Stomach (tissue), 8 donors: ENCODE measurements at regions not wholly inside any gene's neighbourhood (a gene's known extent, or its start where the extent isn't known, plus 50 kb on each side); places are given as distances from the start of the nearest gene placed in this dataset.

Experiments
- DNase-seq, 2 donors: peaks; one replicate each; pipeline versions ENCODE4 v3.0.0 to v3.0.0-alpha.2; 2013 to 2019
- H3K27ac ChIP-seq, 5 donors: fragments of 200-600 bp in 4 of 5; sonication (generic) in 4 of 5; one replicate each; pipeline ENCODE4 v1.5.1; 2013 to 2019; ENCODE audit warnings: mild to moderate bottlenecking in 1 of 5, moderate library complexity in 1 of 5
- H3K27me3 ChIP-seq, 3 donors: fragments of 200-600 bp; sonication (generic); one replicate each; pipeline ENCODE4 v1.5.1; 2017 to 2019; ENCODE audit warnings: mixed run types in 1 of 3
- H3K36me3 ChIP-seq, 4 donors: fragments of 200-600 bp; sonication (generic); 1 replicate in 3 of 4; 2 replicates in 1 of 4; pipeline ENCODE4 v1.5.1; 2016 to 2019
- H3K4me1 ChIP-seq, 4 donors: fragments of 200-600 bp; sonication (generic); one replicate each; pipeline ENCODE4 v1.5.1; 2016 to 2019
- H3K4me3 ChIP-seq, 4 donors: fragments of 200-600 bp; sonication (generic) in 3 of 4; one replicate each; pipeline ENCODE4 v1.5.1; 2016 to 2019; ENCODE audit warnings: mild to moderate bottlenecking in 1 of 4
- H3K9me3 ChIP-seq, 4 donors: fragments of 200-600 bp; sonication (generic); one replicate each; pipeline ENCODE4 v1.5.1; 2016 to 2019
- EP300 ChIP-seq: sonication (generic); formaldehyde crosslinking; IDR thresholded peaks from one replicate; pipeline ENCODE4 v1.6.1; 2017; ENCODE audit warnings: antibody characterized with exemption
- POLR2A ChIP-seq, 4 donors: fragments of 450-650 bp; IDR thresholded peaks; one replicate each; pipeline ENCODE4 v1.6.1; 2016; ENCODE audit warnings: antibody characterized with exemption in 4 of 4, control low read depth in 2 of 4, mild to moderate bottlenecking in 1 of 4, moderate library complexity in 1 of 4
- POLR2AphosphoS5 ChIP-seq, 3 donors: sonication (generic); formaldehyde crosslinking; IDR thresholded peaks; one replicate each; pipeline ENCODE4 v1.6.1; 2016; ENCODE audit warnings: antibody characterized with exemption in 3 of 3
- WGBS, 5 donors: extraction: QIAGEN DNeasy Blood & Tissue Kit in 3 of 5; methylation state at CpG; one replicate each; pipeline versions ENCODE4 v1.1.5 to v1.1.7; 2013 to 2018; 5-methylcytosine and 5-hydroxymethylcytosine counted together
- intact Hi-C: fragments of 100-400 bp; cut with DNase I; formaldehyde crosslinking; loops from one replicate; pipeline ENCODE4 v1.15.1; 2023; ENCODE audit warnings: low total_unique reads
- TF ChIP-seq, protein P1 (sequence below), 7 experiments: fragments of 450-650 bp in 4 of 7; fragments of 200-600 bp in 3 of 7; sonication (generic) in 3 of 7; IDR thresholded peaks; one replicate each; pipeline ENCODE4 v1.5.1; 2016 to 2019; ENCODE audit warnings: antibody characterized with exemption in 7 of 7, control low read depth in 2 of 7, mild to moderate bottlenecking in 1 of 7
- donor health status: healthy with polysubstance abuse.
- donor health status: Bipolar disorder and iron deficiency.
- donor health status: healthy.

DNA sequence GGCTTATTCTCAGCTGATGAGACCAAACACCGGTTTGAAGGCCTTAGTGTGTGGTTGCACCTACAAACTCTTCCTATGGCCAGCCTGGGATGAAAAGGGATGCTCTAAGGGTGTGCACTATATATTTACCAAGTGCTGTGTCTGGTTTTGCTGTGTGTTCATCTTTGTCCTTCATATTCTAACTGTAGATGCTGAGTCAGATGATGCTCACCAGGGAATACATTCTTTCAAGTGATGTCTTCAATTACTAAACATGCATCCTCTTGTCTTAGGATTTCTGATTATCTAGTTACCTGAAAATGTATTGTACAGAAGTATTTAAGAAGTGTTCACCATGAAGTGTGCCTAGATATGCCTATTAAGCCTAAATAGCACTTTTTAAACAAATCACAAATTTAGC is 1111.6 kb upstream of the ZEB2 start:
- Histone ChIP-seq H3K9me3 (no peaks in the 10 kb centered on the region), H3K27me3 (no peaks in the 10 kb centered on the region), H3K4me1 (no peaks in the 10 kb centered on the region), H3K4me3 (no peak overlapping the region), H3K27ac (no peak overlapping the region), H3K36me3 (no peaks in the 10 kb centered on the region)
- intact Hi-C loops = no loop called here
- WGBS, 5 donors = 87 to 100% (median 93%) methylated on average over 1 of the region's 1 CpG
- no peak for TF ChIP-seq EP300
- no peak for TF ChIP-seq POLR2AphosphoS5 (IDR thresholded peaks at IDR 0.05)
- TF ChIP-seq, protein P1, sequence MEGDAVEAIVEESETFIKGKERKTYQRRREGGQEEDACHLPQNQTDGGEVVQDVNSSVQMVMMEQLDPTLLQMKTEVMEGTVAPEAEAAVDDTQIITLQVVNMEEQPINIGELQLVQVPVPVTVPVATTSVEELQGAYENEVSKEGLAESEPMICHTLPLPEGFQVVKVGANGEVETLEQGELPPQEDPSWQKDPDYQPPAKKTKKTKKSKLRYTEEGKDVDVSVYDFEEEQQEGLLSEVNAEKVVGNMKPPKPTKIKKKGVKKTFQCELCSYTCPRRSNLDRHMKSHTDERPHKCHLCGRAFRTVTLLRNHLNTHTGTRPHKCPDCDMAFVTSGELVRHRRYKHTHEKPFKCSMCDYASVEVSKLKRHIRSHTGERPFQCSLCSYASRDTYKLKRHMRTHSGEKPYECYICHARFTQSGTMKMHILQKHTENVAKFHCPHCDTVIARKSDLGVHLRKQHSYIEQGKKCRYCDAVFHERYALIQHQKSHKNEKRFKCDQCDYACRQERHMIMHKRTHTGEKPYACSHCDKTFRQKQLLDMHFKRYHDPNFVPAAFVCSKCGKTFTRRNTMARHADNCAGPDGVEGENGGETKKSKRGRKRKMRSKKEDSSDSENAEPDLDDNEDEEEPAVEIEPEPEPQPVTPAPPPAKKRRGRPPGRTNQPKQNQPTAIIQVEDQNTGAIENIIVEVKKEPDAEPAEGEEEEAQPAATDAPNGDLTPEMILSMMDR (IDR thresholded peaks at IDR 0.05) = no peak
- no peak for TF ChIP-seq POLR2A (IDR thresholded peaks at IDR 0.05)
- no peak for DNase-seq

DNA sequence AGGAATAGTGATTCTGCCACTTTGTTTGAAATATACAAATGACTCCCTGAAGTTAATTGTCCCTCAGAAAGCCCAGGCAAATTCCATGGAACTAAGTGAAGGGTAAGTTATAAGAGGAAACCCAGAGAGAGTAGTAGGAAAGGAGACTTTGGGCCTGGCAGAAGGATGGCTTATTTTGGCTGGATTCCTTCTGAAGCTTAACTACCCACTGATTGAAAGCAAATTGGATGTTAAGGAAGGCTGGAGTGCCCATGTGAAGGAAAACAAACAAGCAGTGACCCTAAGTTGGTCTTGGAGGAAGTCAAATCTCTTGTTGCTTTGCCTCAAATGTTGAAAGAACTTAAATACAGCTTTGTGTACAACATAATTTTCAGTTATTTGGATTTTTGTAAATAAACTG is 1106.4 kb upstream of the ZEB2 start:
- no peaks in the 10 kb centered on the region for H3K4me1 ChIP-seq
- intact Hi-C loops = no loop called here
- H3K36me3 ChIP-seq = no peaks in the 10 kb centered on the region
- no peaks in the 10 kb centered on the region for H3K9me3 ChIP-seq
- TF ChIP-seq, protein P1 (IDR thresholded peaks at IDR 0.05) = no peak
- TF ChIP-seq POLR2AphosphoS5 (IDR thresholded peaks at IDR 0.05) = no peak
- TF ChIP-seq EP300 = no peak
- TF ChIP-seq POLR2A (IDR thresholded peaks at IDR 0.05) = no peak
- no peak overlapping the region for H3K27ac ChIP-seq
- DNase-seq = no peak
- no peaks in the 10 kb centered on the region for H3K27me3 ChIP-seq
- no peak overlapping the region for H3K4me3 ChIP-seq

DNA sequence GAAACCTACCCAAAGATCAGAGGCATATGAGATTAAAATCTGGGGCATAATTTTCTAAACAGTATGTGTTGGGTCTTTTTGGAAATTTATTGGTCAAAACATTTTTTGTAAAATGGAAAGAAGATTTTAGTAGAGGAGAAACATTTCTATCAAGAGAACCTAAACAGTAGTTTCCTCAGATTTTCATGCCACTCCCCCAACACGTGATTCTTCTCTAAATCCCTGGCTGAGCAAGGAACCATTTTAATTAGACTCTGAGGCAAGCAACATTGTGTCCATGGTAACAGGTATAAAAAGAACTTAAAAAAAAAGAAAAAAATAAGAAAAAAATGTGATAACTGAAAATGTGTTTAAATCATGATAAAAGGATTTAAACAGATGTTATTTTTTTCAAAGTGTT is 1105.2 kb upstream of the ZEB2 start:
- intact Hi-C loops = no loop called here
- DNase-seq = no peak
- 85 to 94% (median 87%) methylated on average over 1 of the region's 1 CpG for WGBS, 5 donors
- H3K36me3 ChIP-seq = no peaks in the 10 kb centered on the region
- H3K27ac ChIP-seq = no peak overlapping the region
- no peak for TF ChIP-seq POLR2A (IDR thresholded peaks at IDR 0.05)
- TF ChIP-seq, protein P1 (IDR thresholded peaks at IDR 0.05) = no peak
- TF ChIP-seq EP300 = no peak
- no peak for TF ChIP-seq POLR2AphosphoS5 (IDR thresholded peaks at IDR 0.05)
- H3K4me3 ChIP-seq = no peak overlapping the region
- no peaks in the 10 kb centered on the region for H3K27me3 ChIP-seq
- no peaks in the 10 kb centered on the region for H3K9me3 ChIP-seq
- H3K4me1 ChIP-seq = no peaks in the 10 kb centered on the region

DNA sequence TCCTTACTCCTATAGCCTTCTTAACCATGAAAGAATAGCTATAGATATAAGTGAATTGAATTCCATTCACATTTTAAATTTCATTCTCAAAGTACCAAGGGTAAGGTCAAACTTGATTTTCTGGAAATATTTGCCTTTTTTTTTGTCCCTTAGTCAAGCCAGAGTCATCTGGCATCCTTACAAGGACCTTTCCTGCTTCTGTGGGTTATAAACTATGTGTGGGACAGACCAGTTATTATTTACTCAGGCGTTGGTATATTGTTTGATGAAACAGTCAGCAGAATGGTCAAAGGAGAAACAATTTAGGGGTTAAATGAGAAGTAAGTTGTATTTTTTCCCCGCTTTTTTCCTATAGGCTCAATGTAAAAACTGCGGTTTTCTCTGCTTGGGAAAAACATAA is 1103.2 kb upstream of the ZEB2 start:
- TF ChIP-seq POLR2AphosphoS5 (IDR thresholded peaks at IDR 0.05) (no peak), POLR2A (IDR thresholded peaks at IDR 0.05) (no peak), EP300 (no peak)
- TF ChIP-seq, protein P1 (IDR thresholded peaks at IDR 0.05) = no peak
- H3K27me3 ChIP-seq = no peaks in the 10 kb centered on the region
- H3K9me3 ChIP-seq = no peaks in the 10 kb centered on the region
- H3K4me3 ChIP-seq = no peak overlapping the region
- H3K27ac ChIP-seq = no peak overlapping the region
- DNase-seq = no peak
- WGBS, 5 donors = 65 to 78% (median 73%) methylated on average over 3 of the region's 3 CpGs
- H3K36me3 ChIP-seq = no peaks in the 10 kb centered on the region
- intact Hi-C loops = no loop called here
- no peaks in the 10 kb centered on the region for H3K4me1 ChIP-seq
